NCI-H2227 (cell line): ENCODE measurements at regions not wholly inside any gene's neighbourhood (a gene's known extent, or its start where the extent isn't known, plus 50 kb on each side); places are given as distances from the start of the nearest gene placed in this dataset.
"Not testable (repeated sequence)": the region's sequence is repeated elsewhere in the genome, so short reads cannot be mapped to it uniquely, and the experiment has no call there.

Experiments used
- DNase-seq: peaks from one replicate; lab custom pipeline; 2025; ENCODE audit not compliant: unreplicated experiment; lab: John Stamatoyannopoulos, UW

DNA sequence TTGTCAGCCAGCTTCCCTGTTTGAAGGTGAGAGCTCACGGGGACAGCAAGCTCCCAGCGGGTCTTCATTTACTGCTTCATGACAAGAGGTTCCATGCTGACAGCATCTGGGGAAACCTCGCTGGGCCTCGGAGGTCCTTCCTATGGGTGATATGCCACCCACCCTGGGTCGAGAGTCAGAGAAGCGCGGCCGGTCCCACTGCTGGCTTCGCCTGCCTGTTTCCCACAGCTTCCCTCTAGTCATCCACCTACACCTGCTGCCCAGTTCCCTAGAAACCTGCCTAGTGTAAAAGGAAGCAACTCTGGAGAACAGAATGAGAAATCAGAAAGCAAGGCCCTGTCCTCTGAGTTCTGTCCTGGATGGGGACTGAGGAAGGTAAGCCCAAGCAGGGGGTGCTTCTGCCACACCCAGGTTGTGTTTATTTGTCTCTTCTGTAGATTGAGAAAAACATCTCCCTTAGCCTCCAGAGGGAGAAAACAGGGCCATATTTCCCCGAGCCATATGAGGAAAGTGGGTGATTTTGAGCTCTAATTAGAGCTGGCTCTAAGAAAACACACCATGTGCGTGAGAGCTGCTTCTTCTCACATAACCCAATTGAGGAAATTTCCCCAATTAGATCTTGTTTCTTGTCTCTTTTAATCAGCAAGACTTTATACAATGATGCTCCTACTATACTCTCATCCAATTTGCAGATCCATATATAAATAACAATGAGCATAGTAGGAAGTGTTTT lies 504.3 kb downstream of the IRS2 start:
- DNase-seq = no peak

DNA sequence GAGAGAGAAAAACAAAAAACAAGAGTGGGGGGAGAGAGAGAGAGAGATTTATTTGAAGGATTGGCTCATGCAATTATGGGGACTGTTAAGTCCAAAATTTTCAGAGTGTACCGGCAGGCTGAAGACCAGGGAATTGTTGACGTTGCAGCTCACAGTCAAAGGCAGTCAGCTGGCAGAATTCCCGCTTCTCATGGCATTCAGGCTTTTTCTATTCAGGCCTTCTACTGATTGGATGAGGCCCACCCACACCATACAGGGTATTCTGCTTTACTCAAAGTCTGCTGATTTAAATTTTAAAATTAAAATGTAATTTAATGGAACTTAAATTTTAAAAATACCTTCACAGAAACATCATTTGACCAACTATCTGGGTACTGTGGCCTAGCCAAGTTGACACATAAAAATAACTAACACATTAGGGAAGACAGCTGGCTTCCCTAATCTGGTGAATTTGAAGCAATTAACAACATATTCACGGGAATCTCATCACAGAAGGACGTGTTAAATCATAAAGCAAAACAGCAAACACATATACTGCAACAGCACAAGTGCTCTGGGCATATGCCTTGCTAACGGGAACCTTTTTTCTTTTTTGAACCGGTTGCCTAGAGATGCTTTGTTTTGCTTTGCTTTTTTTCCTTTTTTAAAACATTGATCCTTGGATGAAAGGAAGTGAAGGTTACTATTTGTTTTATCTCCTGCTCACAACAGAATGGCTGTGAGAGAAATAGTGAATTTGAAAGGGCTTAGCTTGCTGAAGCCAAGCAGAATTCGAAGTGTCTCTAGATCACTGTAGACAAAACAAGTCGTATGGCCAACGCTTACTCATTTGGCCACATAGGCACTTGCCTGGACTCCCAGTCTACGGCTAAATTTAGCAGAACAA lies 505.1 kb downstream of the IRS2 start:
- no peak for DNase-seq

DNA sequence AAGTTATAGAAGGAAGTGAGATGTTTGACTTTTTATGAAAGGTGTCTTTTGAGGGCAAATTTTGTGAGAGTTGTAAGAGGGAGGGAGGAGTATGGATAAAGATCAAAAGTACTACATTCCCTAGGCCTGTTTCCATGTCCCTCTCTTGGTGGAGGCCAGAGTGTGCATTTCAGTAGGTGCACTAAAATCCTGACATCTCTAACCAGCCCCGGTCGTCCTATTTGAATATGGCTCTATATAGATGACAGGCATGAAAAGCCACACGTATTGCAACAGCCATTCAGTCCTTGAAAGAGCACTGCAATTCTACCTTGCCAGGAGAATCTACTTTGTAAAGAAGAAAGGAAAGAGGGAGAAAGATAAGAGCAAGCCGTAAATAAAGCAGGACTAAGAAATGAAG lies 510.1 kb downstream of the IRS2 start:
- DNase-seq = no peak

DNA sequence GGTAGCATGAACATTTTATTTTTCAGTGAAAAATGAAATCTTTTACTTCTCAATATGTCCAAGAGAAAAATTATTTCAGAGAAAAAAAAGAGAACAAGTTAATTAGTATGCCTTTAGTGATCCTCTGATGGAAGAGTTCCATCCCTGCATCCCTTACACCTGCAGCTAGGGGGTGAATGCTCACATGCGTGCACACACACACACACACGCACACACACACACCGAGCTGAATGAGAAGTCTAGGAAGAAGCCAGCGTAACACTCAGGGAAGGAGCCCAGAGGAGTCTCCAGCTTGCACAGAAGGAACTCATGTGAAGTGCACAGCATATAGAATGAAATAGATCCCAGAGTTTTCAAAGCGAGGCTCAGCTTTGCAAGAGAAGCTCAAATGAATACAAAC lies 510.5 kb downstream of the IRS2 start:
- DNase-seq = no peak

DNA sequence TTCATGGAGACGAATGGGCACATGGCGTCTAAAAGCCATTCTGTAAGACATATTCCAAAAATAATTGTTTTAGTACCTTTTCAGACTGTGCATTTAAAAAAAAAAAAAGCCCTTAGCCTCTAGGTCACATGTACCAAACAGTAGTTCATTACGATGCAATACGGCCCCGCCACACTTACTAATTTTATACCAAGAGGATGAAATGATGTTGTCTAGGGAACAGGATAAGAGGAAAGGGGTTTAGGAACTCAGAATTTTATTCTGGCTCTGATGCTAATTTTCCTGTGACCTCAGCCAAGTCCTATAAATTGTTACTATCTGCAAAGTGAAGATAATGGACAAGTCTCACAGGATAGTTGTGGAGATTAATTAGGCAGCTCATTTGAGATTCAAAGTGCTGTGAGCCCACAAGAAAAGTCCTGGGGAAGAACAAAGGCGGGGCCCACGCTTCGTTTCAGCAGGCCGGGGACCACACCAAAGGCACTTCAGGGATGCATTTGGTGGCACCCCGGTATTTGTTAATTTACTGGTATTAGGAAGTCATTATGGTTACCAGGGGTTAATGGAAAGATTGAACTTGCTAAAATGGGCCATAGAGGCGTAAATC lies 511.1 kb downstream of the IRS2 start:
- DNase-seq = no peak

DNA sequence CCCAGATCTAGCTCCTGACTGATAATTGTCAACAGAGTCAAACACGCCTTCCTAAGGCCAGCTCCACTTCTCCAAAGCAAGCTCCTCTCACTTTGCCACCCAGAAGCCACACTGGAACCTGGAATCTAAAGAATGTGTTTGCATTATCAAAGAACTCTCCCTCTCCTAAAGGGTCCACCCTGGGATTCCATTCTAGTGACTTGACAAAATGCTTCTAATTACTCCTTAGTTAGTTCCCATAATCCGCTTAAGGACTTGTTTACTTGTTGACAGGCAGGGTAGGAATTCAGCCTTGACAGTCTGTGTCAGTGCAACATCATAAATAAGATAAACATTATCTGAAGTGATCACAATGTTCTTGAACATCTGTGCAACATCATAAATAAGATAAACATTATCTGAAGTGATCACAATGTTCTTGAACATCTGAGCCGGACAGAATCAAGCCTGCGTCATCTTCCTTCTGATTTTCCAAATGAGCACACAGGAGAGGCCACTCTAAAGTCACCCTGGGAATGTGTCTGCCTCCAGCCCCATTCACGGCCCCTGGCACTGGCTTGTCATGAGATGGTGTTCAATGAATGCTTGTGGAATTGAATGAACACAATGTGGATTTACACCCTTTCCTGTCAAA lies 512.1 kb downstream of the IRS2 start:
- no peak for DNase-seq

DNA sequence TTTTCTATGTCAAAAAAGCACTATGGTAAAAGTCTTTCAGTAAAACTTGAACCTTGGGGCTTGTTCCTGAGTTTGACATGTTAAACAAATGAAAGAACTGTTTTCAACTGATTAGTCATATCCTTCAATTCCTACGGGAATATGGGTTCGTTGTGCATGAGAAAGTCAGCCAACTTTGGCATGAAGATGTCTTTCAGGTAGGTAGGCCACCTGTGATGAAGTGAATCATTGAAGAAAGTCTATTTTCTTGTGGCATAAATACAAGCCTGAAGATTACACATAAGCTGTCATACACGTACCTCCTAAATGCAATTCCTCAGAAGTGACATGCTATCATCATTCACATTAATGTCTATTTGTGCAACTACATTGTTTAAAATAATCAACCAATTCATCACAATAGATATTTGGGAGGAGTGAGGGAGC lies 513.0 kb downstream of the IRS2 start:
- no peak for DNase-seq

DNA sequence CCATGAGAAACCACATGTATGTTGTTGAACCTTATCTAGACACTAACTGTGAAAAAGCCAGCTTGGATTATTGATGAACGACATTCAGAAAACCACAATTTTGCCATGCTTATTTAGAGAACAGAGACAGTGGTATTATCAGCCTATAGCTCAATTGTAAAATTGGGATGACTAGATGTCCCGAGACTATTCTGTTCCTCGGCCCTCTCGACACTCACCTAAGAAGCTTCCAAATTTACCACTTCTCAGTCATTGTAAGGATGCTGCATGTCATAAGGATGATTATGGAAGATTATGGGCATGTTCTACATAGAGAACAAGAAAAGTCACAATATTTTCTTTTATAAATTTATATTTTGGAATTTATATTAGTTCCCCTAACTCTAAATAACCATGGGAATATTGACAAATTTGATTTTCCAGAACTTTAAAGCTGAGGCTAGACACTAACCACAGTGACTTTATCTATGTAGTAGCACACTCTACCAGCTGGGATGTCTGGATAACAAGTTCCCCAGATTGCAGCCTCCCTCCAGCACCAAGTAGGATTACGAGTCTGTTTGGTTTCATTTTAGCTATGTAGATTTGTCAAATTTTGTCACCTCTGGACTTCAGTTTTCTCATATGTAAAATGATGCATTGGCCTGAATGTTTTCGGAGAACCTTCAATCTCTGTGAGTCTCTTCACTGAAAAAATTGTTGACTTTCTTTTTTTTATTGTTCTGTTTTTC lies 513.6 kb downstream of the IRS2 start:
- DNase-seq = no peak

DNA sequence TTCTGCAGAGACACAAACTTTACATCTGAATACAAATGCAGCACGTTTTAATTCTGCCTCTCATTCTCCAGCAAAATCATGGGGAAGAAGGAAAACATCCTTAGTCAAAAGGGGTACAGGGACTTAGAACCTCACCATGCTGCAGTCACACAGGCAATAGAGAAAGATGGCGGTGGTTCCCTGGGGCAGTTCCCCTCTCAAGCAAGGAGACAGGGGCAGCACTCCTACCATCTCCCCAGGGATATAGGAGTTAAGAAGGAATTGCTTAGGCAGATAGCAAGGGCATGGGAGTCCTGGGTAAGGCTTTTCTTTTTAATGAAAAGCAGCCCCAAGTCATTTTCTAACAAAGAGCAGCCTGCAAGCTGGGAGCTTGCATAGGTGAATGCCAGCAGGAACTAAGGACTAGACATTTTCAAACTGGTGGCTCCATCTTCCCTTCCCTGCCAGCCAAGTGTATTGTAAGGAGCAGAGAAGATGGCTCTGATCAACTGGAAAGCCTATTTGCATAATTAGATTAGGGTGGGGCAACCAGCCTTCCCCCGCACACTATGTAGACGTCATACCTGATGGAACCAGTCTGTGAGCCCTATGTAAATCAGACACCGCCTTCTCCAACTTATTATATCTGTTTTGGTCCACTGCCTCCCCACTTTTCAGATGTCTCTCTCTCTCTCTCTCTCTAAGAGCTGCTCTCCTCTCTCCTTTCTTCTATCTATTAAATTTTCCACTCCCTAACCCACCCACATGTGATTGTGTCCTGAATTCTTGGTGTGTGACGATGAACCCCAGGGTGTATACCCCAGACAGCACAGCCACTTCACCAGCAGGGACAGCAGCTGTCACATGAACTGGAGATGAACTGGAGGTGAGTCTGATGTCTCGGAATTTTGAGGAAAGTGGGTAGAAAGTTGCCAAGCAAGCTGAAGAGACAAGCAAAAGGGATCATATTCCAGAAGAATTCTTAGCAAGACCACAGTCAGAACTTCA lies 514.5 kb downstream of the IRS2 start:
- no peak for DNase-seq

DNA sequence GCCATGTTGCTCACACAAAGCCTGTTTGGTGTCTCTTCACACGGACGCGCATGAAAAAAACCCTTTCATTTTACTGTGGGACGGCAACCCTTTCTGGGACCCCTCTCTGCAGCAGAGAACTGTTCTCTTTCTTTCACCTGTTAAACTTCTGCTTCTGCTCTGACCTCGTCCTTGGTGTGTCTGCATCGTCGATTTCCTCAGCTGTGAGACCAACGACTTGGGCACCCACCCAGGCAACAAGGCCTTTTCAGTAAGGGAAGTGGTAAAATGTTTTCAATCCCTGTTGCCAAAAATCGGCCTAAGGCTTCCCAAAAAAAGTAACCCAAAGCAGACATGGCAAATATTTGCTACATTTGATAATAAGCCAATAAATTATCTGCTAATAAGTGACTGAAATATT lies 515.3 kb downstream of the IRS2 start:
- no peak for DNase-seq

DNA sequence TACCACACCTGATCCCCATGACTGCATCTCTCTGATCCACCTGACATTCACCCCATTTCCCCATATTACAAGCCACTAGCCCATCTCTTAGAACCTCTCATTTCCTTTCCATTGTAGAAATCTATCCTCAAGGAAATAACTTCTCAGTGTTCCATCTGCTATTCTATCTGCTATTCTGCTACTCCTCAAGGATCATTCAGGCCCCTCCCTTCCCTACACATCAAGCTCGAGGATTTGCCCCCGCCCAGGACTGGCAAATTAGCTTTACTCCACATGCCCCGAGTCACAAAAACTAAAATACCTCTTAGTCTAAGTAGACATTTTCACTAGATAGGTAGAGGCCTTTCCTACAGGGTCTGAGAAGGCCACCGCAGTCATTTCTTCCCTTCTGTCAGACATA lies 517.0 kb downstream of the IRS2 start:
- DNase-seq = not testable (repeated sequence)

DNA sequence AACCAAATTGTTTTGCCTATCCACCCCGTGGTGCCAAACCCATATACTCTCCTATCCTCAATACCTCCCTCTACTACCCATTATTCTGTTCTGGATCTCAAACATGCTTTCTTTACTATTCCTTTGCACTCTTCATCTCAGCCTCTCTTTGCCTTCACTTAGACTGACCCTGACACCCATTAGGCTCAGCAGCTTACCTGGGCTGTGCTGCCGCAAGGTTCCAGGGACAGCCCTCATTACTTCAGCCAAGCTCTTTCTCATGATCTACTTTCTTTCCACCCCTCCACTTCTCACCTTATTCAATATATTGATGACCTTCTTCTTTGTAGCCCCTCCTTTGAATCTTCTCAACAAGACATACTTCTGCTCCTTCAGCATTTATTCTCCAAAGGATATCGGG lies 517.9 kb downstream of the IRS2 start:
- not testable (repeated sequence) for DNase-seq

DNA sequence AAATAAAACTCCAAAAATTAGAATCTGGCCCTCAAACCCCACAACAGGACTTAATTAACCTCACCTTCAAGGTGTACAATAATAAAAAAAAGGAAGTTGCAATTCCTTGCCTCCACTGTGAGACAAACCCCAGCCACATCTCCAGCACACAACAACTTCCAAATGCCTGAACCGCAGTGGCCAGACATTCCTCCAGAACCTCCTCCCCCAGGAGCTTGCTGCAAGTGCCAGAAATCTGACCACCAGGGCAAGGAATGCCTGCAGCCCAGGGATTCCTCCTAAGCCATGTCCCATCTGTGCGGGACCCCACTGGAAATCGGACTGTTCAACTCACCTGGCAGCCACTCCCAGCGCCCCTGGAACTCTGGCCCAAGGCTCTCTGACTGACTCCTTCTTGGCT lies 519.0 kb downstream of the IRS2 start:
- not testable (repeated sequence) for DNase-seq

DNA sequence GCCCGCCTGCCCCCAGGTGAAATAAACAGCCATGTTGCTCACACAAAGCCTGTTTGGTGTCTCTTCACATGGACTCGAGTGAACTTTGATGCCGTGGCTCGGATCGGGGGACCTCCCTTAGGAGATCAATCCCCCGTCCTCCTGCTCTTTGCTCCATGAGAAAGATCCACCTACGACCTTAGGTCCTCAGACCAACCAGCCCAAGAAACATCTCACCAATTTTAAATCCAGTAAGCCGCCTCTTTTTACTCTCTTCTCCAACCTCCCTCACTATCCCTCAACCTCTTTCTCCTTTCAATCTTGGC lies 521.0 kb downstream of the IRS2 start:
- DNase-seq = not testable (repeated sequence)

DNA sequence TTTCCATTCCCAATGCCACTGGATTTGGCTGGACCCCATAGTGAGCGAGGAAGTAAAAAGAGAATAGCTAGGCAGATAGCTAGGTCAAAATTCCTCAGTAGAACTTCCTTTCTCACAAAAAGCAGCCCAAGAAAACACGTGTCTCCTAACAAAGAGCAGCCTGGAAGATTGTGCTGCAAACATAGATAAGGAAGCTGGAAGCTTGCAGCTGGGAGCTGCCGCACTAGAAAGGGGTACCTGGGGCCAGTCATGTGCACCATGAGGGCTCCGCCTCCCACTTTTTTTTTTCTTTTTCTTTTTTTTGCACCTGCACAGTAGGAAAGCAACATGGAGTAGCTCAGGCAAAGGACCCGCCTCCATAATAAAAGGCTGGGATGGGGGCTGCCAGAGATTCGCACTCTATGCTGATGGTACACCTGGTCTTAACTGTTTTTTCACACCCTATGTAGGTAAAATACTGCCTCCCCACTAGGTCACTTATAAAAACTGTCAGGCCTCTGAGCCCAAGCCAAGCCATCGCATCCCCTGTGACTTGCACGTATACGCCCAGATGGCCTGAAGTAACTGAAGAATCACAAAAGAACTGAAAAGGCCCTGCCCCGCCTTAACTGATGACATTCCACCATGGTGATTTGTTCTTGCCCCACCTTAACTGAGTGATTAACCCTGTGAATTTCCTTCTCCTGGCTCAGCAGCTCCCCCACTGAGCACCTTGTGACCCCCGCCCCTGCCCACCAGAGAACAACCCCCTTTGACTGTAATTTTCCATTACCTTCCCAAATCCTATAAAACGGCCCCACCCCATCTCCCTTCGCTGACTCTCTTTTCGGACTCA lies 521.6 kb downstream of the IRS2 start:
- not testable (repeated sequence) for DNase-seq

DNA sequence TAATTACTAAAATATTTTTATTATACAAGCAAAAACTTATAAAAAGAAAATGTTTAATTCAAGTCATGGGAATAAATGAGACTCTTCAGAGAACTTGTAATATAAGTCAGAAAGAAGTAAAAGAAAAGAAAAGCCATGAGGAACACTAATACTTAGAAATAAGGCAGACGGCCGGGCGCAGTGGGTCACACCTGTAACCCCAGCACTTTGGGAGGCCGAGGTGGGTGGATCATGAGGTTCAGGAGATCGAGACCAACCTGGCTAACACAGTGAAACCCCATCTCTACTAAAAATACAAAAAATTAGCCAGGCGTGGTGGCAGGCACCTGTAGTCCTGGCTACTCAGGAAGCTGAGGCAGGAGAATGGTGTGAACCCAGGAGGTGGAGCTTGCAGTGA lies 528.6 kb downstream of the IRS2 start:
- DNase-seq = not testable (repeated sequence)
